Activated naive CD8-positive, alpha-beta T cell treated with anti-CD3 and anti-CD28 coated beads, Interleukin-2, amount 50 U/mL, for 24 hours (primary cell): ENCODE measurements at regions not wholly inside any gene's neighbourhood (a gene's known extent, or its start where the extent isn't known, plus 50 kb on each side); places are given as distances from the start of the nearest gene placed in this dataset.
"Not testable (repeated sequence)": the region's sequence is repeated elsewhere in the genome, so short reads cannot be mapped to it uniquely, and the experiment has no call there.

Experiments
- ATAC-seq: fragments of 150-1000 bp; cut with Tn5 transposase; one replicate; pipeline ENCODE4 v1.10.0; 2021
- DNase-seq: peaks from one replicate; pipeline ENCODE4 v3.0.0; 2021
- H3K27ac Mint-ChIP-seq: one replicate; pipeline ENCODE4 v1.8.0; 2021; ENCODE audit warnings: mild to moderate bottlenecking, mixed read lengths
- H3K27me3 Mint-ChIP-seq: one replicate; pipeline ENCODE4 v1.8.0; 2021; ENCODE audit warnings: mixed read lengths
- H3K36me3 Mint-ChIP-seq: one replicate; pipeline ENCODE4 v1.8.0; 2021; ENCODE audit warnings: low read depth, mixed read lengths
- H3K4me1 Mint-ChIP-seq: one replicate; pipeline ENCODE4 v1.8.0; 2021; ENCODE audit warnings: mixed read lengths
- H3K4me3 Mint-ChIP-seq: one replicate; pipeline ENCODE4 v1.8.0; 2021; ENCODE audit warnings: mild to moderate bottlenecking, moderate library complexity, mixed read lengths
- H3K9me3 Mint-ChIP-seq: one replicate; pipeline ENCODE4 v1.8.0; 2021; ENCODE audit warnings: mixed read lengths

- H3K27ac Mint-ChIP-seq, result no peak overlapping the region
- no peak for DNase-seq
- H3K9me3 Mint-ChIP-seq, result peaks cover 6% of the 10 kb centered on the region
Observed at GRCh38 chr14:39664646-39665045, 232.4 kb upstream of the FBXO33 start.

GRCh38 chr14:39641224-39641623, 209.0 kb upstream of the FBXO33 start:
- Mint-ChIP-seq H3K9me3 (peaks cover 30% of the 10 kb centered on the region), H3K4me3 (peak overlapping the region; percentile 49), H3K4me1 (peaks cover 11% of the 10 kb centered on the region), H3K27ac (peak overlapping the region; percentile 46), H3K27me3 (no peaks in the 10 kb centered on the region), H3K36me3 (peaks cover 3% of the 10 kb centered on the region)
- no peak for DNase-seq
- ATAC-seq, result no peak

More at GRCh38 chr14:39664646-39665045, 232.4 kb upstream of the FBXO33 start:
- H3K4me1 Mint-ChIP-seq, result peaks cover 28% of the 10 kb centered on the region
- no peak for ATAC-seq
- no peak overlapping the region for H3K4me3 Mint-ChIP-seq
- H3K36me3 Mint-ChIP-seq, result peaks cover 2% of the 10 kb centered on the region
- no peaks in the 10 kb centered on the region for H3K27me3 Mint-ChIP-seq

GRCh38 chr14:39639009-39639408, 206.8 kb upstream of the FBXO33 start:
- Mint-ChIP-seq H3K4me1 (peaks cover 11% of the 10 kb centered on the region), H3K9me3 (peaks cover 25% of the 10 kb centered on the region)
- H3K36me3 Mint-ChIP-seq, DNase-seq, H3K27me3 Mint-ChIP-seq, H3K27ac Mint-ChIP-seq, ATAC-seq, H3K4me3 Mint-ChIP-seq: not testable (repeated sequence)

GRCh38 chr14:39628087-39628486, 195.9 kb upstream of the FBXO33 start:
- ATAC-seq (no peak), DNase-seq (no peak)
- Mint-ChIP-seq H3K4me3 (no peak overlapping the region), H3K36me3 (no peaks in the 10 kb centered on the region), H3K9me3 (peaks cover 19% of the 10 kb centered on the region), H3K27me3 (no peaks in the 10 kb centered on the region), H3K4me1 (peaks cover 11% of the 10 kb centered on the region), H3K27ac (no peak overlapping the region)

GRCh38 chr14:39626589-39627576, 194.7 kb upstream of the FBXO33 start:
- Mint-ChIP-seq H3K27me3 (no peaks in the 10 kb centered on the region), H3K4me3 (no peak overlapping the region), H3K36me3 (no peaks in the 10 kb centered on the region), H3K4me1 (peaks cover 11% of the 10 kb centered on the region), H3K9me3 (peaks cover 26% of the 10 kb centered on the region), H3K27ac (no peak overlapping the region)
- ATAC-seq, result no peak
- no peak for DNase-seq

- DNase-seq, result no peak
Observed at GRCh38 chr14:39621678-39622077, 189.4 kb upstream of the FBXO33 start.

GRCh38 chr14:39621223-39621622, 189.0 kb upstream of the FBXO33 start:
- Mint-ChIP-seq H3K36me3 (peaks cover 1% of the 10 kb centered on the region), H3K27me3 (no peaks in the 10 kb centered on the region), H3K4me1 (peaks cover 4% of the 10 kb centered on the region), H3K9me3 (peaks cover 37% of the 10 kb centered on the region), H3K4me3 (no peak overlapping the region), H3K27ac (no peak overlapping the region)
- DNase-seq (no peak), ATAC-seq (no peak)

More at GRCh38 chr14:39621678-39622077, 189.4 kb upstream of the FBXO33 start:
- Mint-ChIP-seq H3K27me3 (no peaks in the 10 kb centered on the region), H3K4me3 (no peak overlapping the region), H3K9me3 (peaks cover 37% of the 10 kb centered on the region), H3K27ac (no peak overlapping the region), H3K36me3 (peaks cover 1% of the 10 kb centered on the region), H3K4me1 (peaks cover 4% of the 10 kb centered on the region)
- ATAC-seq, result no peak

- Mint-ChIP-seq H3K36me3 (peaks cover 1% of the 10 kb centered on the region), H3K27me3 (no peaks in the 10 kb centered on the region), H3K4me3 (no peak overlapping the region), H3K27ac (no peak overlapping the region), H3K9me3 (peaks cover 35% of the 10 kb centered on the region), H3K4me1 (peaks cover 11% of the 10 kb centered on the region)
- no peak for ATAC-seq
- no peak for DNase-seq
Observed at GRCh38 chr14:39617537-39617936, 185.3 kb upstream of the FBXO33 start.

GRCh38 chr14:39615352-39615751, 183.1 kb upstream of the FBXO33 start:
- Mint-ChIP-seq H3K27ac (no peak overlapping the region), H3K36me3 (peaks cover 1% of the 10 kb centered on the region), H3K27me3 (no peaks in the 10 kb centered on the region), H3K4me1 (peaks cover 8% of the 10 kb centered on the region), H3K4me3 (no peak overlapping the region), H3K9me3 (peaks cover 28% of the 10 kb centered on the region)
- DNase-seq, result no peak
- ATAC-seq, result no peak

- Mint-ChIP-seq H3K27ac (no peak overlapping the region), H3K9me3 (peaks cover 22% of the 10 kb centered on the region), H3K4me3 (no peak overlapping the region), H3K4me1 (peaks cover 8% of the 10 kb centered on the region), H3K36me3 (peaks cover 1% of the 10 kb centered on the region), H3K27me3 (no peaks in the 10 kb centered on the region)
- ATAC-seq, result no peak
- DNase-seq, result no peak
Observed at GRCh38 chr14:39614297-39614923, 182.2 kb upstream of the FBXO33 start.

- H3K9me3 Mint-ChIP-seq, result peaks cover 34% of the 10 kb centered on the region
- no peaks in the 10 kb centered on the region for H3K36me3 Mint-ChIP-seq
- H3K4me3 Mint-ChIP-seq, result no peak overlapping the region
- H3K27ac Mint-ChIP-seq, result no peak overlapping the region
- no peak for DNase-seq
- H3K27me3 Mint-ChIP-seq, result no peaks in the 10 kb centered on the region
- ATAC-seq, result no peak
- H3K4me1 Mint-ChIP-seq, result peaks cover 21% of the 10 kb centered on the region
Observed at GRCh38 chr14:39609119-39609518, 176.9 kb upstream of the FBXO33 start.

GRCh38 chr14:39607978-39608377, 175.7 kb upstream of the FBXO33 start:
- peaks cover 40% of the 10 kb centered on the region for H3K9me3 Mint-ChIP-seq
- H3K27me3 Mint-ChIP-seq, result no peaks in the 10 kb centered on the region
- DNase-seq (no peak), ATAC-seq (no peak)
- H3K36me3 Mint-ChIP-seq, result no peaks in the 10 kb centered on the region
- H3K4me1 Mint-ChIP-seq, result peaks cover 26% of the 10 kb centered on the region
- no peak overlapping the region for H3K4me3 Mint-ChIP-seq
- H3K27ac Mint-ChIP-seq, result no peak overlapping the region

GRCh38 chr14:39603942-39604341, 171.7 kb upstream of the FBXO33 start:
- no peak for DNase-seq
- no peaks in the 10 kb centered on the region for H3K27me3 Mint-ChIP-seq
- peaks cover 11% of the 10 kb centered on the region for H3K36me3 Mint-ChIP-seq
- peaks cover 26% of the 10 kb centered on the region for H3K4me1 Mint-ChIP-seq
- no peak overlapping the region for H3K27ac Mint-ChIP-seq
- peaks cover 55% of the 10 kb centered on the region for H3K9me3 Mint-ChIP-seq
- ATAC-seq, result no peak
- H3K4me3 Mint-ChIP-seq, result no peak overlapping the region

- no peak for DNase-seq
- H3K27me3 Mint-ChIP-seq, result no peaks in the 10 kb centered on the region
- no peak overlapping the region for H3K27ac Mint-ChIP-seq
- H3K9me3 Mint-ChIP-seq, result peaks cover 30% of the 10 kb centered on the region
- no peaks in the 10 kb centered on the region for H3K36me3 Mint-ChIP-seq
- H3K4me1 Mint-ChIP-seq, result peaks cover 3% of the 10 kb centered on the region
- peak; percentile 54 for ATAC-seq
- no peak overlapping the region for H3K4me3 Mint-ChIP-seq
Observed at GRCh38 chr14:39593377-39593776, 161.1 kb upstream of the FBXO33 start.
